CD14-positive monocyte (primary cell): ENCODE measurements at regions not wholly inside any gene's neighbourhood (a gene's known extent, or its start where the extent isn't known, plus 50 kb on each side); places are given as distances from the start of the nearest gene placed in this dataset.
A peak's percentile ranks its signal among the peaks of the same experiment; 100 is the strongest.

Experiments
- DNase-seq, 3 donors: peaks; one replicate each; pipeline ENCODE4 v3.0.0-alpha.2; 2011 to 2022
- H2AFZ ChIP-seq: 2 replicates; pipeline ENCODE4 v1.6.0; 2012; ENCODE audit warnings: mild to moderate bottlenecking, low read depth, low read length, inconsistent platforms; ENCODE audit not compliant: insufficient read depth, poor library complexity, severe bottlenecking
- H3K27ac ChIP-seq, 2 donors: 1 replicate in 1 of 2; 2 replicates in 1 of 2; pipeline ENCODE4 v1.5.1; 2012 to 2013; ENCODE audit warnings: low read length in 2 of 2, control low read depth in 1 of 2, inconsistent platforms in 1 of 2, low read depth in 1 of 2, mild to moderate bottlenecking in 1 of 2
- H3K27me3 ChIP-seq, 2 donors: one replicate each; pipeline versions ENCODE4 v1.6.0 to v1.6.1; 2011 to 2013; ENCODE audit warnings: low read length in 2 of 2; ENCODE audit not compliant: control insufficient read depth in 2 of 2, insufficient read depth in 2 of 2
- H3K36me3 ChIP-seq, 2 donors: replicated peaks in 1 of 2; 1 replicate in 1 of 2; 2 replicates in 1 of 2; pipeline versions ENCODE4 v1.5.1 to v1.6.1; 2012 to 2013; ENCODE audit warnings: low read length in 2 of 2, control low read depth in 1 of 2, inconsistent platforms in 1 of 2, mild to moderate bottlenecking in 1 of 2; ENCODE audit not compliant: insufficient read depth in 2 of 2, control insufficient read depth in 1 of 2
- H3K4me1 ChIP-seq, 2 donors: 1 replicate in 1 of 2; 2 replicates in 1 of 2; pipeline versions ENCODE4 v1.5.1 to v1.6.1; 2012 to 2013; ENCODE audit warnings: low read length in 2 of 2, control low read depth in 1 of 2, inconsistent platforms in 1 of 2, mild to moderate bottlenecking in 1 of 2, moderate library complexity in 1 of 2; ENCODE audit not compliant: insufficient read depth in 2 of 2, control insufficient read depth in 1 of 2
- H3K4me2 ChIP-seq: replicated peaks from 2 replicates; pipeline ENCODE3; 2012; ENCODE audit warnings: low read length, moderate library complexity, mild to moderate bottlenecking; ENCODE audit not compliant: poor library complexity, severe bottlenecking; ENCODE audit errors: extremely low read depth
- H3K4me3 ChIP-seq, 3 experiments: fragments of 200-600 bp in 1 of 3; sonication (generic) in 1 of 3; replicated peaks in 1 of 3; 1 replicate in 2 of 3; 2 replicates in 1 of 3; pipeline ENCODE4 v1.5.1; 2011 to 2013; ENCODE audit warnings: low read length in 3 of 3, mild to moderate bottlenecking in 3 of 3, control low read depth in 2 of 3, low read depth in 2 of 3, inconsistent platforms in 1 of 3, moderate library complexity in 1 of 3
- H3K79me2 ChIP-seq: 2 replicates; pipeline ENCODE4 v1.6.0; 2012; ENCODE audit warnings: mild to moderate bottlenecking, control low read depth, inconsistent platforms, low read length, moderate library complexity; ENCODE audit not compliant: insufficient read depth
- H3K9ac ChIP-seq: 2 replicates; pipeline ENCODE4 v1.6.0; 2017; ENCODE audit warnings: low read length, mild to moderate bottlenecking; ENCODE audit not compliant: insufficient read depth, poor library complexity, severe bottlenecking
- H3K9me3 ChIP-seq, 2 donors: replicated peaks in 1 of 2; 1 replicate in 1 of 2; 2 replicates in 1 of 2; pipeline versions ENCODE4 v1.5.1 to v1.6.1; 2012 to 2013; ENCODE audit warnings: low read length in 2 of 2, control low read depth in 1 of 2; ENCODE audit not compliant: control insufficient read depth in 1 of 2, insufficient read depth in 1 of 2
- H4K20me1 ChIP-seq: 2 replicates; pipeline ENCODE4 v1.6.0; 2012; ENCODE audit warnings: mild to moderate bottlenecking, low read length, control low read depth, moderate library complexity; ENCODE audit not compliant: insufficient read depth
- H3K27ac Mint-ChIP-seq, 7 donors: one replicate each; pipeline ENCODE4 v1.8.0; 2020; ENCODE audit warnings: mild to moderate bottlenecking in 7 of 7, mixed read lengths in 7 of 7, moderate library complexity in 6 of 7, inconsistent platforms in 2 of 7
- H3K27me3 Mint-ChIP-seq, 3 donors: one replicate each; pipeline ENCODE4 v1.8.0; 2021 to 2022; ENCODE audit warnings: low read depth in 3 of 3, mild to moderate bottlenecking in 3 of 3, mixed read lengths in 3 of 3, moderate library complexity in 3 of 3, inconsistent platforms in 1 of 3
- H3K36me3 Mint-ChIP-seq, 2 donors: one replicate each; pipeline ENCODE4 v1.8.0; 2020; ENCODE audit warnings: mixed read lengths in 2 of 2, inconsistent platforms in 1 of 2, mild to moderate bottlenecking in 1 of 2
- H3K4me1 Mint-ChIP-seq: one replicate; pipeline ENCODE4 v1.8.0; 2020; ENCODE audit warnings: mild to moderate bottlenecking, mixed read lengths
- H3K4me3 Mint-ChIP-seq, 2 donors: one replicate each; pipeline ENCODE4 v1.8.0; 2020; ENCODE audit warnings: mild to moderate bottlenecking in 2 of 2, mixed read lengths in 2 of 2, moderate library complexity in 1 of 2
- H3K9me3 Mint-ChIP-seq, 7 donors: one replicate each; pipeline ENCODE4 v1.8.0; 2020 to 2022; ENCODE audit warnings: mixed read lengths in 7 of 7, mild to moderate bottlenecking in 6 of 7, moderate library complexity in 6 of 7, inconsistent platforms in 2 of 7
- CTCF ChIP-seq: fragments of 200-600 bp; IDR thresholded peaks from one replicate; pipeline ENCODE4 v1.8.0; 2022; ENCODE audit warnings: antibody characterized with exemption, mild to moderate bottlenecking
- WGBS: methylation state at CpG from one replicate; pipeline ENCODE4 v1.1.5; 2013; ENCODE audit warnings: missing lambda C conversion rate; ENCODE audit not compliant: insufficient coverage; 5-methylcytosine and 5-hydroxymethylcytosine counted together
- intact Hi-C, 2 donors: fragments of 100-400 bp; cut with micrococcal nuclease; formaldehyde crosslinking; loops; one replicate each; pipeline versions ENCODE4 v1.15.0 to v1.15.1; 2023

GRCh38 chr6:163837691-163838431, 423.3 kb downstream of the QKI start:
- H3K36me3 Mint-ChIP-seq, result no peaks in the 10 kb centered on the region
- H3K27me3 ChIP-seq, result peaks cover 2 to 3% of the 10 kb centered on the region in 2 donors
- no peak overlapping the region for H3K27ac ChIP-seq
- no peak for DNase-seq
- H3K4me3 Mint-ChIP-seq, result no peak overlapping the region
- H4K20me1 ChIP-seq, result no peaks in the 10 kb centered on the region
- H3K9me3 Mint-ChIP-seq, result peaks cover 8 to 15% (median 13%) of the 10 kb centered on the region in 7 donors
- H3K4me1 Mint-ChIP-seq, result no peaks in the 10 kb centered on the region
- 47% methylated on average over 6 of the region's 17 CpGs for WGBS
- no peak overlapping the region for H2AFZ ChIP-seq
- no peaks in the 10 kb centered on the region for H3K79me2 ChIP-seq
- intact Hi-C loops, result no loop called here
- H3K9ac ChIP-seq, result no peak overlapping the region
- H3K4me1 ChIP-seq, result no peaks in the 10 kb centered on the region
- H3K36me3 ChIP-seq, result no peaks in the 10 kb centered on the region
- peaks cover 9 to 29% (median 12%) of the 10 kb centered on the region in 3 donors for H3K27me3 Mint-ChIP-seq
- H3K9me3 ChIP-seq, result peaks cover 12 to 24% of the 10 kb centered on the region in 2 donors
- H3K4me2 ChIP-seq, result no peak overlapping the region
- TF ChIP-seq CTCF, result no peak
- no peak overlapping the region for H3K4me3 ChIP-seq
- peak overlapping the region in 1 of 7 donors; percentile 6 for H3K27ac Mint-ChIP-seq

- DNase-seq, result no peak
- no peak overlapping the region for H3K27ac Mint-ChIP-seq
- peaks cover 8 to 22% of the 10 kb centered on the region in 2 donors for H3K9me3 ChIP-seq
- no peaks in the 10 kb centered on the region for H3K4me1 ChIP-seq
- H3K36me3 ChIP-seq, result no peaks in the 10 kb centered on the region
- no peaks in the 10 kb centered on the region for H3K4me1 Mint-ChIP-seq
- peaks cover 9 to 27% (median 15%) of the 10 kb centered on the region in 3 donors for H3K27me3 Mint-ChIP-seq
- no peak overlapping the region for H3K9ac ChIP-seq
- no peaks in the 10 kb centered on the region for H3K79me2 ChIP-seq
- no peak overlapping the region for H3K27ac ChIP-seq
- no peak overlapping the region for H2AFZ ChIP-seq
- intact Hi-C loops, result no loop called here
- H3K9me3 Mint-ChIP-seq, result peaks cover 7 to 17% (median 12%) of the 10 kb centered on the region in 7 donors
- peaks cover 2 to 3% of the 10 kb centered on the region in 2 donors for H3K27me3 ChIP-seq
- 100% methylated on average over 2 of the region's 8 CpGs for WGBS
- H3K4me3 Mint-ChIP-seq, result peak overlapping the region in 1 of 2 donors; percentile 13
- H4K20me1 ChIP-seq, result no peaks in the 10 kb centered on the region
- no peak overlapping the region for H3K4me3 ChIP-seq
- no peak for TF ChIP-seq CTCF
- no peaks in the 10 kb centered on the region for H3K36me3 Mint-ChIP-seq
- H3K4me2 ChIP-seq, result no peak overlapping the region
Observed at GRCh38 chr6:163836876-163837690, 422.6 kb downstream of the QKI start.
